ENCODE measurements at regions not wholly inside any gene's neighbourhood (a gene's known extent, or its start where the extent isn't known, plus 50 kb on each side); places are given as distances from the start of the nearest gene placed in this dataset.
"Not testable (repeated sequence)": the region's sequence is repeated elsewhere in the genome, so short reads cannot be mapped to it uniquely, and the experiment has no call there.

DNA sequence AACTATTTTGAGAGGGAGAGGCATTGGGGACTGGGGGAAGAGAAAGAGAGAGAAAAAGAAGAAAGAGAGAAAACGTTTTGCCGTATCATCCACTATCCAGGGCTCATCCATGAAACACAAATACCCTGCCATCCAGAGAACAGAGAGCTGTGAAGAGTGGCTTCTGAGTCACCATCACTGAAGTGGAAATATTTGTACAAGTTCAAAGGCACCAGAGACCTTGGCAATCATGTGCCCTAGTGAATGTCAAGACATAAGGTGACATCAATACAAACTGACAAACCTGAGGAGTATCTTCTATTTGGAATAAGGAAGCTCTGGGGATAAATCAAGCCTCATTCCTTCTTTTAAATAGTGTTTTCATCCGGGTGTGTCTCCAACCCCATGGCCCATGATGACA lies 197.2 kb upstream of the PROX1 start:
- TF ChIP-seq POLR2AphosphoS5 (IDR thresholded peaks at IDR 0.05) (no peak), POLR2A (IDR thresholded peaks at IDR 0.05) (no peak)
- TF ChIP-seq, protein P1, sequence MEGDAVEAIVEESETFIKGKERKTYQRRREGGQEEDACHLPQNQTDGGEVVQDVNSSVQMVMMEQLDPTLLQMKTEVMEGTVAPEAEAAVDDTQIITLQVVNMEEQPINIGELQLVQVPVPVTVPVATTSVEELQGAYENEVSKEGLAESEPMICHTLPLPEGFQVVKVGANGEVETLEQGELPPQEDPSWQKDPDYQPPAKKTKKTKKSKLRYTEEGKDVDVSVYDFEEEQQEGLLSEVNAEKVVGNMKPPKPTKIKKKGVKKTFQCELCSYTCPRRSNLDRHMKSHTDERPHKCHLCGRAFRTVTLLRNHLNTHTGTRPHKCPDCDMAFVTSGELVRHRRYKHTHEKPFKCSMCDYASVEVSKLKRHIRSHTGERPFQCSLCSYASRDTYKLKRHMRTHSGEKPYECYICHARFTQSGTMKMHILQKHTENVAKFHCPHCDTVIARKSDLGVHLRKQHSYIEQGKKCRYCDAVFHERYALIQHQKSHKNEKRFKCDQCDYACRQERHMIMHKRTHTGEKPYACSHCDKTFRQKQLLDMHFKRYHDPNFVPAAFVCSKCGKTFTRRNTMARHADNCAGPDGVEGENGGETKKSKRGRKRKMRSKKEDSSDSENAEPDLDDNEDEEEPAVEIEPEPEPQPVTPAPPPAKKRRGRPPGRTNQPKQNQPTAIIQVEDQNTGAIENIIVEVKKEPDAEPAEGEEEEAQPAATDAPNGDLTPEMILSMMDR (IDR thresholded peaks at IDR 0.05 in 8 of 11, conservative IDR thresholded peaks at IDR 0.05 in 3 of 11), result no peak
- H3K9me3 ChIP-seq, result no peaks in the 10 kb centered on the region
- intact Hi-C loops (cut with DNase I; ENCODE audit: low total_unique reads), result no loop called here
- WGBS, 5 donors, result 71 to 84% (median 76%) methylated on average over 3 of the region's 3 CpGs
- H3K27ac ChIP-seq, result no peak overlapping the region
- no peaks in the 10 kb centered on the region for H3K36me3 ChIP-seq
- no peaks in the 10 kb centered on the region for H3K4me1 ChIP-seq
- no peak overlapping the region for H3K4me3 ChIP-seq
- H3K27me3 ChIP-seq (replicated peaks in 1 of 7), result no peaks in the 10 kb centered on the region
- DNase-seq, result no peak

- Histone ChIP-seq H3K27ac (no peak overlapping the region), H3K27me3 (replicated peaks in 1 of 7) (no peaks in the 10 kb centered on the region), H3K4me3 (no peak overlapping the region), H3K4me1 (no peaks in the 10 kb centered on the region), H3K36me3 (no peaks in the 10 kb centered on the region), H3K9me3 (no peaks in the 10 kb centered on the region)
- WGBS, 5 donors, result 84 to 90% (median 85%) methylated on average over 13 of the region's 13 CpGs
- intact Hi-C loops (cut with DNase I; ENCODE audit: low total_unique reads), result no loop called here
- TF ChIP-seq POLR2A (IDR thresholded peaks at IDR 0.05), result no peak
- DNase-seq, result no peak
Measured at GRCh38 chr1:213793482-213794067, 194.2 kb upstream of the PROX1 start.

DNA sequence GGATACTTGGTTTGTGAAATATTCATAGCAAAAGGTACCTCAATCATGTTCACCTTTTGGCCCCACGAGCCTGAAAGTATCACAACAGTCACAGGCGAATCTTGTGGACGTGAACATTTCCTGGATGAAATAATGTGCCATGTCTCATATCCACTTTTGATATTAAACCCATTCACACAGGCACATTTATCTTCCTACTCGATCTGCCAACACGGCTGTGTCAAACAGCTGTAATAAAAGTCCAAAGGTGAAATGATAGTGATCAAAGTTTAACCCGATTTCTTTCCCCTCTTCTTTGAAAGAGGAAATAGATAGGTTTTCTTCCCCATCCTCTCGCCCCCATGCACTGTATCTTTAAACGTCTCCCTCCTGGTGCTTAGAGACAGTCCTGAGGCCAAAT lies 191.2 kb upstream of the PROX1 start:
- Histone ChIP-seq H3K36me3 (no peaks in the 10 kb centered on the region), H3K27me3 (replicated peaks in 1 of 7) (no peaks in the 10 kb centered on the region), H3K9me3 (no peaks in the 10 kb centered on the region), H3K27ac (no peak overlapping the region), H3K4me3 (no peak overlapping the region), H3K4me1 (no peaks in the 10 kb centered on the region)
- DNase-seq, result no peak
- 69 to 75% (median 73%) methylated on average over 8 of the region's 8 CpGs for WGBS, 5 donors
- intact Hi-C loops (cut with DNase I; ENCODE audit: low total_unique reads), result no loop called here
- TF ChIP-seq POLR2A (IDR thresholded peaks at IDR 0.05), result no peak

- intact Hi-C loops (cut with DNase I; ENCODE audit: low total_unique reads); H3K27me3 ChIP-seq (replicated peaks in 1 of 7); H3K4me3 ChIP-seq; DNase-seq; H3K36me3 ChIP-seq; H3K4me1 ChIP-seq; H3K27ac ChIP-seq: not testable (repeated sequence)
- WGBS, 5 donors, result 89 to 100% (median 93%) methylated on average over 5 to 7 of the region's 7 CpGs
- H3K9me3 ChIP-seq, result peaks cover 0 to 11% (median 3%) of the 10 kb centered on the region in 8 donors
Measured at GRCh38 chr1:213808288-213808687, 179.5 kb upstream of the PROX1 start.

DNA sequence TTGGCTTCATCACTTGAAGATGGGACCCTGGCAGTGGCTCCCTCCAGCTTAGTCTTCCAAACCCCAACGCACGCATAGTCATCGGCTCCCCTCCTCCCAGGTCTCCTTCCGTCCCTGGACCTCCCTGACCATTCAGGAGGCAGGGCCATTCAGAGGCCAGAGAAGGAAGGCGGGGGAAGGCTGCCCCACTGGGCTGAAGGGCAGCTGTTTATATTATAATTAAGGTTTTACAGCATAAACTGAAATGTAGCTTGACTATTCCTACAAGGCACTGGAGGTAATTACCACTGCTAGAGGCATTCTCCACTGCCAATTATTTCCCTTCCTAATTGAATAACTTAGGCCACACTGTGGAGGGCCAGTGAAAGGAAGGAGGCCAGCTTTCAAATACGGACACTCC lies 170.6 kb upstream of the PROX1 start:
- peaks cover 0 to 5% (median 0%) of the 10 kb centered on the region in 8 donors for H3K9me3 ChIP-seq
- H3K27ac ChIP-seq, result no peak overlapping the region
- no peak for DNase-seq
- H3K4me1 ChIP-seq, result no peaks in the 10 kb centered on the region
- no peaks in the 10 kb centered on the region for H3K27me3 ChIP-seq (replicated peaks in 1 of 7)
- TF ChIP-seq POLR2A (IDR thresholded peaks at IDR 0.05) (no peak), POLR2AphosphoS5 (IDR thresholded peaks at IDR 0.05) (no peak)
- TF ChIP-seq, protein P1 (IDR thresholded peaks at IDR 0.05 in 8 of 11, conservative IDR thresholded peaks at IDR 0.05 in 3 of 11), result no peak
- intact Hi-C loops (cut with DNase I; ENCODE audit: low total_unique reads), result no loop called here
- 88 to 95% (median 93%) methylated on average over 6 of the region's 6 CpGs for WGBS, 5 donors
- H3K36me3 ChIP-seq, result no peaks in the 10 kb centered on the region
- no peak overlapping the region for H3K4me3 ChIP-seq
